PC-3 (cell line): ENCODE measurements at regions not wholly inside any gene's neighbourhood (a gene's known extent, or its start where the extent isn't known, plus 50 kb on each side); places are given as distances from the start of the nearest gene placed in this dataset.
"Not testable (repeated sequence)": the region's sequence is repeated elsewhere in the genome, so short reads cannot be mapped to it uniquely, and the experiment has no call there.

ENCODE experiments used
- ATAC-seq: fragments of 200-7000 bp; cut with Tn5 transposase; 2 replicates; pipeline ENCODE4 v1.9.1; 2020; ENCODE audit warnings: mild to moderate bottlenecking, moderate library complexity
- BruUV-seq: library from RNA; stranded (reverse); fragments of 400-500 nt; replicated peaks from 2 replicates; lab custom pipeline; 2021; lab: Mats Ljungman, UMichigan
- CTCF ChIA-PET: fragments of 300-600 bp; sonication (Branson Sonifier 250); formaldehyde crosslinking; loops from one replicate; lab custom pipeline; 2022; ENCODE audit warnings: antibody characterized with exemption; lab: Charles Lee
- POLR2A ChIA-PET: fragments of 300-600 bp; sonication (Branson Sonifier 250); formaldehyde crosslinking; loops from one replicate; lab custom pipeline; 2022; ENCODE audit warnings: antibody characterized with exemption; ENCODE audit not compliant: unreplicated experiment; lab: Charles Lee
- DNase-seq: peaks from one replicate; pipeline ENCODE4 v3.0.0-alpha.2; 2015
- H2AFZ ChIP-seq: fragments of 300-600 bp; sonication (generic); 2 replicates; pipeline ENCODE4 v1.6.0; 2016; ENCODE audit warnings: antibody characterized with exemption, low read length
- H3F3A ChIP-seq: fragments of 300-600 bp; sonication (generic); one replicate; pipeline ENCODE4 v1.6.0; 2017; ENCODE audit warnings: antibody characterized with exemption, low read length, control low read depth, mild to moderate bottlenecking; ENCODE audit not compliant: unreplicated experiment
- H3K27ac ChIP-seq: fragments of 300-600 bp; sonication (generic); 2 replicates; pipeline ENCODE4 v1.5.1; 2016; ENCODE audit warnings: mild to moderate bottlenecking, low read length
- H3K27me3 ChIP-seq: fragments of 300-600 bp; sonication (generic); 2 replicates; pipeline ENCODE4 v1.6.1; 2016; ENCODE audit warnings: low read length, mixed read lengths
- H3K36me3 ChIP-seq: fragments of 300-600 bp; sonication (generic); 2 replicates; pipeline ENCODE4 v1.6.1; 2016; ENCODE audit warnings: low read depth, mixed run types, low read length, mixed read lengths
- H3K4me1 ChIP-seq: fragments of 300-600 bp; sonication (generic); 2 replicates; pipeline ENCODE4 v1.5.1; 2016; ENCODE audit warnings: low read length; ENCODE audit not compliant: insufficient read depth
- H3K4me2 ChIP-seq: fragments of 300-600 bp; sonication (generic); 2 replicates; pipeline ENCODE4 v1.6.0; 2016; ENCODE audit warnings: low read length
- H3K4me3 ChIP-seq: fragments of 300-600 bp; sonication (generic); 2 replicates; pipeline ENCODE4 v1.5.1; 2016; ENCODE audit warnings: mild to moderate bottlenecking, low read length, mixed read lengths
- H3K79me2 ChIP-seq: fragments of 300-600 bp; sonication (generic); 2 replicates; pipeline ENCODE4 v1.6.1; 2017; ENCODE audit warnings: low read length, mixed read lengths
- H3K9ac ChIP-seq: fragments of 300-600 bp; sonication (generic); 2 replicates; pipeline ENCODE4 v1.6.0; 2016; ENCODE audit warnings: mild to moderate bottlenecking, low read length
- H3K9me2 ChIP-seq: fragments of 300-600 bp; sonication (generic); replicated peaks from 2 replicates; pipeline ENCODE4 v1.6.1; 2016; ENCODE audit warnings: mixed run types, low read length, mixed read lengths
- H3K9me3 ChIP-seq: fragments of 300-600 bp; sonication (generic); 2 replicates; pipeline ENCODE4 v1.6.1; 2016; ENCODE audit warnings: low read length, mixed read lengths
- H4K20me1 ChIP-seq: fragments of 300-600 bp; sonication (generic); 2 replicates; pipeline ENCODE4 v1.6.1; 2016; ENCODE audit warnings: low read length, mixed read lengths
- EZH2 ChIP-seq: fragments of 300-600 bp; sonication (generic); IDR thresholded peaks from one replicate; pipeline ENCODE4 v1.6.1; 2017; ENCODE audit warnings: antibody characterized with exemption, mild to moderate bottlenecking, low read length; ENCODE audit not compliant: unreplicated experiment
- EZH2phosphoT487 ChIP-seq: fragments of 300-600 bp; sonication (generic); IDR thresholded peaks from 2 replicates; pipeline ENCODE4 v1.6.1; 2018; ENCODE audit warnings: mild to moderate bottlenecking, antibody characterized with exemption, low read length, borderline replicate concordance
- intact Hi-C: fragments of 100-400 bp; cut with micrococcal nuclease; formaldehyde crosslinking; loops from 2 replicates; pipeline ENCODE4 v1.9.0; 2023
- TF ChIP-seq, protein P1 (sequence below): fragments of 300-600 bp; sonication (generic); conservative IDR thresholded peaks from 2 replicates; pipeline ENCODE4 v1.5.1; 2017; ENCODE audit warnings: antibody characterized with exemption, low read depth, mild to moderate bottlenecking, low read length

DNA sequence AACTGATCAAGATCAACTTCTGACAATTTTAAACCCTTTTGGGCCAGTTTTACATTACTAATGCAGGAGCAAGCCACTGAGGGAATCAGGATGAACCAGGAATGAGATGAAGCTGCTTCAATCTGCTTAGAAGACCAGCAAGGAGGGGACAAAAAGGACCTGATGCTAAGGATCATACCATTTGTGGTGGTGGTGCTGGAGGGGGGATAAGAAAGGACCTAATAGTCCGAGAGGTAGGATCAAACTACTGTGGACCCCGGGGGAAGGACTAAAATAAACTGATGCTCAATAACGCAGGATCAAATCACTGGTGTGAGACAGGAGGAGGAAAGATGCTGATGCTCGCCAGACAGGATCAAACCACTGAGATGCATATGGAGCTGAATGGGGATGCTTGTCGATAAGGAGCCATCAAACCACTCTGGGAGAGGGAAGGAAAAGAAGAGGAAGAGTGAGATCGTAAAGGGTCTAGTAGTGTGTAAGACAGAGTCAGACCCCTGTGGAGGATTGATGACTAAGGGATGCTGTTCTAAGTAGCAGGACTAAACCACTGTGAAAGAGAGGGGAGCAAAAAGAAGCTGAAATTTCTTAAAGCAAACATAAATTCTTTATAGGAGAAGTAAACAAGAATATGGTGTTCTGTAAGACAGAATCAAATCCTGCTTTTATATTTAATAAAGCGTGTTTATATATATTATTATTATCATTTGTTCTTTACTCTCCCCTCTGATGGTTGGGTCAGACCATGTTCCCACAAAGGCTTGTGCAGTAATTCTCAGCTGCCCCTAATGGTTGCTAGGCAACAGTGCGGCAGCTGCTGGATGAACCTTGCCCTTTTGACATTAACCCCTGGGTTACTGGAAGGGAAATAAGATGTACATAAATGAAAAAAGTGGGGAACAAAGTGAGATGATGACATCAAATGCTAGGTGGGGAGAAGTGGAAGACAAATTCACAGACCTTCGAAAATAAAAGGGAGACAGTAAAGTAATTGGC, 432.5 kb upstream of the FGF16 start:
- no peaks in the 10 kb centered on the region for H3F3A ChIP-seq
- BruUV-seq: no TSS peak
- ATAC-seq (no peak), DNase-seq (no peak)
- H2AFZ ChIP-seq: no peak overlapping the region
- H3K27me3 ChIP-seq: no peaks in the 10 kb centered on the region
- H3K9me3 ChIP-seq: no peaks in the 10 kb centered on the region
- TF ChIP-seq EZH2phosphoT487: no peak
- no peak for TF ChIP-seq EZH2
- TF ChIP-seq, protein P1, sequence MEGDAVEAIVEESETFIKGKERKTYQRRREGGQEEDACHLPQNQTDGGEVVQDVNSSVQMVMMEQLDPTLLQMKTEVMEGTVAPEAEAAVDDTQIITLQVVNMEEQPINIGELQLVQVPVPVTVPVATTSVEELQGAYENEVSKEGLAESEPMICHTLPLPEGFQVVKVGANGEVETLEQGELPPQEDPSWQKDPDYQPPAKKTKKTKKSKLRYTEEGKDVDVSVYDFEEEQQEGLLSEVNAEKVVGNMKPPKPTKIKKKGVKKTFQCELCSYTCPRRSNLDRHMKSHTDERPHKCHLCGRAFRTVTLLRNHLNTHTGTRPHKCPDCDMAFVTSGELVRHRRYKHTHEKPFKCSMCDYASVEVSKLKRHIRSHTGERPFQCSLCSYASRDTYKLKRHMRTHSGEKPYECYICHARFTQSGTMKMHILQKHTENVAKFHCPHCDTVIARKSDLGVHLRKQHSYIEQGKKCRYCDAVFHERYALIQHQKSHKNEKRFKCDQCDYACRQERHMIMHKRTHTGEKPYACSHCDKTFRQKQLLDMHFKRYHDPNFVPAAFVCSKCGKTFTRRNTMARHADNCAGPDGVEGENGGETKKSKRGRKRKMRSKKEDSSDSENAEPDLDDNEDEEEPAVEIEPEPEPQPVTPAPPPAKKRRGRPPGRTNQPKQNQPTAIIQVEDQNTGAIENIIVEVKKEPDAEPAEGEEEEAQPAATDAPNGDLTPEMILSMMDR: no peak
- H3K9me2 ChIP-seq: no peaks in the 10 kb centered on the region
- H3K27ac ChIP-seq: no peak overlapping the region
- H3K4me3 ChIP-seq: no peak overlapping the region
- H4K20me1 ChIP-seq: no peaks in the 10 kb centered on the region
- no peak overlapping the region for H3K4me2 ChIP-seq
- no peak overlapping the region for H3K9ac ChIP-seq
- intact Hi-C loops: no loop called here
- ChIA-PET POLR2A (no interaction called here), CTCF (no interaction called here)
- no peaks in the 10 kb centered on the region for H3K36me3 ChIP-seq
- H3K4me1 ChIP-seq: 0 out of 2 replicates have a peak, but pooled peaks cover 5% of the 10 kb centered on the region
- H3K79me2 ChIP-seq: no peaks in the 10 kb centered on the region

DNA sequence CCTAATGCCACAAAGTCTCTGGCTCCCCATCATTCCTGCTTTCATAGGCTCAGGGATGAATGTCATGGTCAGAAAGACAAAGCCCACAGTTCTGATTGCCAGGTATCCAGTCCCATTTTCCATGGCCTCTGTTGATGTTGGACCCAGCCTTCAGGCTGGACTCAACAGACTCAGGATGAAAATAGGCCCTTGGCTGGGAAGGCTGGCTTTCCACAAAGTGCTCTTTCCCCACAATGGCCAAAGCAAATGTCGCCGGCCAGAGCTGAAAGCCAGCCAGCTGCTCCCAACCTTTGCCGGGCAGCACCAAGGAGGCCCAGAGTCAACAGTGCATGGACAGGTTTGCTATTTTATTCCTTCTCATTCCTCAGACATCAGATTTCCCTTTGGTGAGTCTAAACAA, 430.1 kb upstream of the FGF16 start:
- ChIA-PET POLR2A (no interaction called here), CTCF (no interaction called here)
- no peaks in the 10 kb centered on the region for H3K36me3 ChIP-seq
- no peaks in the 10 kb centered on the region for H3K4me1 ChIP-seq
- no peaks in the 10 kb centered on the region for H3K9me2 ChIP-seq
- BruUV-seq: no TSS peak
- H2AFZ ChIP-seq: no peak overlapping the region
- H3K79me2 ChIP-seq: no peaks in the 10 kb centered on the region
- intact Hi-C loops: no loop called here
- H3F3A ChIP-seq: no peaks in the 10 kb centered on the region
- no peak for ATAC-seq
- no peaks in the 10 kb centered on the region for H3K9me3 ChIP-seq
- no peaks in the 10 kb centered on the region for H3K27me3 ChIP-seq
- TF ChIP-seq EZH2 (no peak), EZH2phosphoT487 (no peak)
- TF ChIP-seq, protein P1: no peak
- no peak overlapping the region for H3K4me2 ChIP-seq
- H4K20me1 ChIP-seq: no peaks in the 10 kb centered on the region
- no peak overlapping the region for H3K4me3 ChIP-seq
- H3K9ac ChIP-seq: no peak overlapping the region
- no peak overlapping the region for H3K27ac ChIP-seq
- DNase-seq: no peak

GRCh38 chrX:77046180-77046810, 400.9 kb upstream of the FGF16 start:
- H3F3A ChIP-seq, H2AFZ ChIP-seq, H3K9me3 ChIP-seq, H3K9me2 ChIP-seq, H3K36me3 ChIP-seq, H3K9ac ChIP-seq, DNase-seq, CTCF ChIA-PET, H3K4me2 ChIP-seq, BruUV-seq, POLR2A ChIA-PET, H3K27ac ChIP-seq, intact Hi-C loops, H4K20me1 ChIP-seq, H3K4me1 ChIP-seq, ATAC-seq, H3K4me3 ChIP-seq, H3K79me2 ChIP-seq, H3K27me3 ChIP-seq: not testable (repeated sequence)
